T-helper 17 cell (primary cell): ENCODE measurements at regions not wholly inside any gene's neighbourhood (a gene's known extent, or its start where the extent isn't known, plus 50 kb on each side); places are given as distances from the start of the nearest gene placed in this dataset.

Source experiments
- ATAC-seq: fragments of 150-1000 bp; cut with Tn5 transposase; 2 replicates; pipeline ENCODE4 v1.10.0; 2021; ENCODE audit warnings: mild to moderate bottlenecking, moderate library complexity
- DNase-seq, 3 donors: peaks; one replicate each; pipeline versions ENCODE4 v3.0.0 to v3.0.0-alpha.2; 2020 to 2021
- H3K9me3 ChIP-seq: one replicate; pipeline ENCODE4 v1.7.0; 2013; ENCODE audit warnings: low read length, mild to moderate bottlenecking; ENCODE audit not compliant: control insufficient read depth, poor library complexity, severe bottlenecking
- H3K27ac Mint-ChIP-seq: one replicate; pipeline ENCODE4 v1.8.0; 2022; ENCODE audit warnings: mild to moderate bottlenecking, moderate library complexity, mixed read lengths
- H3K27me3 Mint-ChIP-seq: one replicate; pipeline ENCODE4 v1.8.0; 2022; ENCODE audit warnings: mixed read lengths
- H3K36me3 Mint-ChIP-seq: one replicate; pipeline ENCODE4 v1.8.0; 2022; ENCODE audit warnings: low read depth, mixed read lengths
- H3K4me1 Mint-ChIP-seq: one replicate; pipeline ENCODE4 v1.8.0; 2022; ENCODE audit warnings: mild to moderate bottlenecking, mixed read lengths
- H3K4me3 Mint-ChIP-seq: one replicate; pipeline ENCODE4 v1.8.0; 2022; ENCODE audit warnings: mild to moderate bottlenecking, moderate library complexity, mixed read lengths

- DNase-seq (no peak), ATAC-seq (no peak)
- Mint-ChIP-seq H3K36me3 (no peaks in the 10 kb centered on the region), H3K4me1 (no peaks in the 10 kb centered on the region), H3K4me3 (no peak overlapping the region), H3K27me3 (no peaks in the 10 kb centered on the region), H3K27ac (no peak overlapping the region)
- no peaks in the 10 kb centered on the region for H3K9me3 ChIP-seq
Measured at GRCh38 chr14:86513056-86513455, 983.1 kb downstream of the FLRT2 start.

DNA sequence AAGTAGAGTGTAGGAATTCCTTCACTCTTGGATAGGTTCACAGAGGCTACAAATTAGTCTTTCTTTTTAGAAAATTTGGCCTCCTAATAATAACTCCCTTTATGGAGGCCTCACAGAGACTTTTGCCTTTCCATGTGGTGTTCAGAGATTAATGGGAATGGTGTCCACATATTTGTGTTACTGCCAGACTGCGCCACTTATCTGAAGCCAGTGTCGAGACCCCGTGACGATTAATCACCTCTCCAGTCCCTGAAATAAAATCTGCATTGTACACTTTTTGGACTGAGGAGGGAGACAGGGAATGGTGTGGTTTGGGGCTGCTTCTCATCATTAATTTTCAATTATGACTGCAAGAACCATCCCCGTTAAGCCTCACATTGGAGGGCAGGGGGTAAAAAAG is 980.5 kb downstream of the FLRT2 start:
- H3K36me3 Mint-ChIP-seq, result no peaks in the 10 kb centered on the region
- DNase-seq (no peak), ATAC-seq (no peak)
- H3K27ac Mint-ChIP-seq, result no peak overlapping the region
- H3K9me3 ChIP-seq, result no peaks in the 10 kb centered on the region
- H3K27me3 Mint-ChIP-seq, result no peaks in the 10 kb centered on the region
- H3K4me3 Mint-ChIP-seq, result no peak overlapping the region
- H3K4me1 Mint-ChIP-seq, result no peaks in the 10 kb centered on the region

DNA sequence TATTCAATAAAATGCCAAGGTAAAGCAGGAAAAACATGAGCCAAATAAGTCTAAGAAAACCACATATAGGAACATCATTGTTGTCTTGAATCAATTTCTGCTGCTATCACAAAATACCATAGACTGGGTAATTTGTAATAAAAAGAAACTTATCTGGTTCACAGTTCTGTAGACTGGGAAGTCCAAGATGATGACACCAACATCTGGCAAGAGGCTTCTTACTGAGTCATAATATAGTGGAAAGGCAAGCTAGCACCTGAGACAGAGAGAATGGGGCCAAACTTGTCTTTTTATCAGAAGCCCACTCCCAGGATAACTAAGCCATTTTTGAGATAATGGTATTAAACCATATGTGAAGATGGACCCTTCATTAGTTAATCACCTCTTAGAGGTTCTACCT is 975.9 kb downstream of the FLRT2 start:
- no peak for DNase-seq
- Mint-ChIP-seq H3K4me1 (peaks cover 10% of the 10 kb centered on the region), H3K27me3 (no peaks in the 10 kb centered on the region), H3K4me3 (no peak overlapping the region), H3K36me3 (no peaks in the 10 kb centered on the region), H3K27ac (no peak overlapping the region)
- ATAC-seq, result no peak
- H3K9me3 ChIP-seq, result no peaks in the 10 kb centered on the region

DNA sequence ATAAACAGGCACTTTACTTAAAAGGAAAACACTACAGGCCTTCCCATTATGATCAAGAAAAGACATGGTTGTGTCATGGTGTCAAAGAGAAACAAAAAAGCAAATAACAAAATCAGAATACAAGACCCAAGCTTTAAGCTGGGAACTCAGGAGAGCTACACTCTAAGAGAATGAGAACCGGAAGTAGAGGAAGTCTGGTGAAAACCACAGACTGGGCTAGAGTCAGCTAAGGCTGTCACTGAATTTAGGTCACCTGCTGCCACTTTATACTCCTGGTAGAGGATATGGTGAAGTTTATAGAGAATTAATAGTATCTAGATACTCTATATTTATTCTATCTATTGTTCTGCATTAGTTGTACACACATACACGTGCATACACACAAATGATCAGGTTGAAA is 971.7 kb downstream of the FLRT2 start:
- DNase-seq (no peak), ATAC-seq (peak; percentile 97)
- H3K9me3 ChIP-seq, result no peaks in the 10 kb centered on the region
- Mint-ChIP-seq H3K4me3 (peak overlapping the region; percentile 13), H3K36me3 (no peaks in the 10 kb centered on the region), H3K4me1 (peaks cover 13% of the 10 kb centered on the region), H3K27me3 (no peaks in the 10 kb centered on the region), H3K27ac (peak overlapping the region; percentile 2)

- H3K27me3 Mint-ChIP-seq, result no peaks in the 10 kb centered on the region
- no peak for DNase-seq
- H3K9me3 ChIP-seq, result no peaks in the 10 kb centered on the region
- no peaks in the 10 kb centered on the region for H3K36me3 Mint-ChIP-seq
- H3K4me3 Mint-ChIP-seq, result no peak overlapping the region
- H3K27ac Mint-ChIP-seq, result no peak overlapping the region
- no peaks in the 10 kb centered on the region for H3K4me1 Mint-ChIP-seq
- no peak for ATAC-seq
Measured at GRCh38 chr14:86491743-86492142, 961.8 kb downstream of the FLRT2 start.

GRCh38 chr14:86481104-86481503 is 951.2 kb downstream of the FLRT2 start:
- H3K9me3 ChIP-seq, result no peaks in the 10 kb centered on the region
- Mint-ChIP-seq H3K4me1 (no peaks in the 10 kb centered on the region), H3K36me3 (no peaks in the 10 kb centered on the region), H3K27ac (no peak overlapping the region), H3K27me3 (no peaks in the 10 kb centered on the region), H3K4me3 (no peak overlapping the region)
- no peak for ATAC-seq
- DNase-seq, result no peak

GRCh38 chr14:86464341-86464740 is 934.4 kb downstream of the FLRT2 start:
- H3K9me3 ChIP-seq, result no peaks in the 10 kb centered on the region
- Mint-ChIP-seq H3K27me3 (no peaks in the 10 kb centered on the region), H3K4me1 (peaks cover 2% of the 10 kb centered on the region), H3K36me3 (no peaks in the 10 kb centered on the region), H3K27ac (no peak overlapping the region), H3K4me3 (no peak overlapping the region)
- DNase-seq (no peak), ATAC-seq (no peak)

DNA sequence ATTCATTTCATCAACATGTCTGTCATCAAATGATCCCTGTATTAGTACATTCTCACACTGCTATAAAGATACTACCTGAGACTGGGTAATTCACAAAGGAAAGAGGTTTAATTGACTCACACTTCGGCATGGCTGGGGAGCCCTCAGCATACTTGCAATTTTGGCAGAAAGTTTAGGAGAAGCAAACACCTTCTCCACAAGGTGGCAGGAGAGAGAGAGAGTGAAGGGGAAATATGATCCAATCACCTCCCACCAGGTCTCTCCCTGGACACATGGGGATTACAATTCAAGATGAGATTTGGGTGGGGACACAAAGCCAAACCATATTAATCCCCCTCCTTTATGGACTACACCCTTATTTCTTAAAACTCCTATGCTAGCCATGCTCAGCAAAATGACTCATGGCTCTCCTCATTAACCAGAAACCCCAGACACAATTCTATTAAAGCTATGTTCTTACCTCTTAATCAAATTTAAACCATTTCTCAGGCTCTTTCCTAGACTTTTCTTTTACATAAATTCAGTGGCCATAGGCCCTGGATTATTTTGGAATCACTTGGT is 932.3 kb downstream of the FLRT2 start:
- Mint-ChIP-seq H3K4me3 (no peak overlapping the region), H3K36me3 (no peaks in the 10 kb centered on the region)

GRCh38 chr14:86457481-86458135 is 927.7 kb downstream of the FLRT2 start:
- H3K27me3 Mint-ChIP-seq, result no peaks in the 10 kb centered on the region
- ATAC-seq (no peak), DNase-seq (no peak)
- no peaks in the 10 kb centered on the region for H3K9me3 ChIP-seq
- no peak overlapping the region for H3K27ac Mint-ChIP-seq
- H3K4me3 Mint-ChIP-seq, result no peak overlapping the region
- peaks cover 2% of the 10 kb centered on the region for H3K4me1 Mint-ChIP-seq
- no peaks in the 10 kb centered on the region for H3K36me3 Mint-ChIP-seq

More for the DNA sequence above, 932.3 kb downstream of the FLRT2 start:
- no peaks in the 10 kb centered on the region for H3K9me3 ChIP-seq
- no peak for ATAC-seq
- H3K27ac Mint-ChIP-seq, result no peak overlapping the region
- no peaks in the 10 kb centered on the region for H3K27me3 Mint-ChIP-seq
- no peak for DNase-seq
- peaks cover 2% of the 10 kb centered on the region for H3K4me1 Mint-ChIP-seq

DNA sequence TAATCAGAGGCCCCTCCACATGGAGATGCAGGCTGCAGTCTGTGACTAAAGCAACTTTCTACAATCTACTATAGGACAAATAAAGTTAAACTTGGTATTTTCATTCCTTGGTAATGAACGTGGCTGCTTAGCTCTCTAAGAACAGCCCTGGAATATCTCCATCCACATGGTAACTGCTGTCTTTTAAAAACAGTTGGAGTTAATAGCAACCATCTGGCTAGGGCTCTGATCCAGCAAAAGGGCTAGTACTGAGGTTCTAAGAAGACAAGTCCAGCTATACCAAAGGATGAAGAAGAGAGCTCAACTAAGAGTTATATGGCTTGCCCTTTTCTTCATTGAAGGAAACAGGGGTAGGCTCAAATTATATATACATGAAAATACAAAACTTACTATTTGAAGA is 920.1 kb downstream of the FLRT2 start:
- no peak overlapping the region for H3K4me3 Mint-ChIP-seq
- no peak overlapping the region for H3K27ac Mint-ChIP-seq
- ATAC-seq (no peak), DNase-seq (no peak)
- no peaks in the 10 kb centered on the region for H3K9me3 ChIP-seq
- H3K4me1 Mint-ChIP-seq, result no peaks in the 10 kb centered on the region
- peaks cover under 1% of the 10 kb centered on the region for H3K36me3 Mint-ChIP-seq
- no peaks in the 10 kb centered on the region for H3K27me3 Mint-ChIP-seq

DNA sequence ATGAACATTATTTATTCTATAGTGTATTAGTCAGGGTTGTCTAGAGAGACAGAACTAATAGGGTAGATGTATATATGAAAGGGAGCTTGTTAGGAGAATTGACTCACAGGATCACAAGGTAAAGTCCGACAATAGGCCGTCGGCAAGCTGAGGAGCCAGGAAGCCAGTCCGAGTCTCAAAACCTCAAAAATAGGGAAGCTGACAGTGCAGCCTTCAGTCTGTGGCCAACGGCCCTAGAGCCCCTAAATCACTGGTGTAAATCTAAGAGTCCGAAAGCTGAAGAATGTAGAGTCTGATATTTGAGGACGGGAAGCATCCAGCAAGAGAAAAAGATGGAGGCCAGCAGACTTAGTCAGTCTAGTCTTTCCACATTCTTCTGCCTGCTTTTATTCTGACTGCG is 912.2 kb downstream of the FLRT2 start:
- H3K9me3 ChIP-seq, result no peaks in the 10 kb centered on the region
- Mint-ChIP-seq H3K27ac (no peak overlapping the region), H3K4me1 (no peaks in the 10 kb centered on the region), H3K4me3 (no peak overlapping the region), H3K36me3 (peaks cover 2% of the 10 kb centered on the region), H3K27me3 (no peaks in the 10 kb centered on the region)
- ATAC-seq (no peak), DNase-seq (no peak)

- Mint-ChIP-seq H3K27me3 (no peaks in the 10 kb centered on the region), H3K4me1 (no peaks in the 10 kb centered on the region), H3K36me3 (no peaks in the 10 kb centered on the region), H3K4me3 (no peak overlapping the region), H3K27ac (no peak overlapping the region)
- ATAC-seq (no peak), DNase-seq (no peak)
- H3K9me3 ChIP-seq, result no peaks in the 10 kb centered on the region
Measured at GRCh38 chr14:86430853-86431252, 900.9 kb downstream of the FLRT2 start.

- no peaks in the 10 kb centered on the region for H3K4me1 Mint-ChIP-seq
- no peaks in the 10 kb centered on the region for H3K36me3 Mint-ChIP-seq
- H3K27ac Mint-ChIP-seq, result no peak overlapping the region
- ATAC-seq (no peak), DNase-seq (no peak)
- H3K4me3 Mint-ChIP-seq, result no peak overlapping the region
- H3K27me3 Mint-ChIP-seq, result no peaks in the 10 kb centered on the region
- no peaks in the 10 kb centered on the region for H3K9me3 ChIP-seq
Measured at GRCh38 chr14:86423214-86423613, 893.3 kb downstream of the FLRT2 start.

GRCh38 chr14:86420131-86420530 is 890.2 kb downstream of the FLRT2 start:
- Mint-ChIP-seq H3K27ac (no peak overlapping the region), H3K4me3 (no peak overlapping the region), H3K4me1 (no peaks in the 10 kb centered on the region), H3K36me3 (no peaks in the 10 kb centered on the region), H3K27me3 (no peaks in the 10 kb centered on the region)
- DNase-seq (no peak), ATAC-seq (no peak)
- no peaks in the 10 kb centered on the region for H3K9me3 ChIP-seq
